Hippocampal formation (tissue), 2 donors: ENCODE measurements at regions not wholly inside any gene's neighbourhood (a gene's known extent, or its start where the extent isn't known, plus 50 kb on each side); places are given as distances from the start of the nearest gene placed in this dataset.

Experiments used
- DNase-seq, 2 donors: peaks; one replicate each; lab custom pipeline; 2025; lab: John Stamatoyannopoulos, UW

DNA sequence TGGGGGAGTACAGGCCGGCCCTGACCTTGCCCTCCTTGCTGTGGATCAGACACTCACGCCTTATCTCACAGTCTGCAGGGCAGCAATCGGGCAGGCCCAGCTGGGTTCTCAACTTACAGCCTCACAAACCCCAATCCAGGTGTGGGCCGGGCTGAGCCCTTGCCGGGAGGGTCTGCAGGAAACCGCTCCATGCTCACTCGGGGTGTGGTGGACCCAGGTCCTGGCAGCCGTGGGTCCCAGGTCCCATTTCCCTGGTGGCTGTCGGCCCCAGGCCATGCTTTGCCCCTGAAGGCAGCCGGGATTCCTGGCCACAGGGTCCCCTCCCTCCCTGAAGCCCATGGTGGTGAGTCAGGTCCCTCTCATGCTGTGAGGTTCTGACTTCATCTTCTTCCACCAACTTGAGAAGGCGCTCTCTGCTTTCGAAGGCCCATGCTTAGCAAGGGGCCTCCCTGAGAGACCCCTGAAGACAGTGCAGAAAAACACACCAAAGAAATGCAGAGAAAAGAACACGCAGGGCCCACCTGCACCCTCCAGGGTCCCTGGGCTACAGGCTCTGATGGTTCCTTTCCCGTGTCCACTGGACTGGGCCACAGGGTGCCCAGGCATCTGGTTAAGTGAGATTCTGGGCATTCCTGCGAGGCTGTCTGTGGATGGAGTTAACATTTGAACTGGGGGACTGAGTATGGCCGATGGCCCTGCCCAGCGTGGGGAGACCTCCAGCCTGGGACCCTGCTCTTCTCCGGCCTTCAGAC lies 588.2 kb downstream of the BRD1 start:
- no peak for DNase-seq

DNA sequence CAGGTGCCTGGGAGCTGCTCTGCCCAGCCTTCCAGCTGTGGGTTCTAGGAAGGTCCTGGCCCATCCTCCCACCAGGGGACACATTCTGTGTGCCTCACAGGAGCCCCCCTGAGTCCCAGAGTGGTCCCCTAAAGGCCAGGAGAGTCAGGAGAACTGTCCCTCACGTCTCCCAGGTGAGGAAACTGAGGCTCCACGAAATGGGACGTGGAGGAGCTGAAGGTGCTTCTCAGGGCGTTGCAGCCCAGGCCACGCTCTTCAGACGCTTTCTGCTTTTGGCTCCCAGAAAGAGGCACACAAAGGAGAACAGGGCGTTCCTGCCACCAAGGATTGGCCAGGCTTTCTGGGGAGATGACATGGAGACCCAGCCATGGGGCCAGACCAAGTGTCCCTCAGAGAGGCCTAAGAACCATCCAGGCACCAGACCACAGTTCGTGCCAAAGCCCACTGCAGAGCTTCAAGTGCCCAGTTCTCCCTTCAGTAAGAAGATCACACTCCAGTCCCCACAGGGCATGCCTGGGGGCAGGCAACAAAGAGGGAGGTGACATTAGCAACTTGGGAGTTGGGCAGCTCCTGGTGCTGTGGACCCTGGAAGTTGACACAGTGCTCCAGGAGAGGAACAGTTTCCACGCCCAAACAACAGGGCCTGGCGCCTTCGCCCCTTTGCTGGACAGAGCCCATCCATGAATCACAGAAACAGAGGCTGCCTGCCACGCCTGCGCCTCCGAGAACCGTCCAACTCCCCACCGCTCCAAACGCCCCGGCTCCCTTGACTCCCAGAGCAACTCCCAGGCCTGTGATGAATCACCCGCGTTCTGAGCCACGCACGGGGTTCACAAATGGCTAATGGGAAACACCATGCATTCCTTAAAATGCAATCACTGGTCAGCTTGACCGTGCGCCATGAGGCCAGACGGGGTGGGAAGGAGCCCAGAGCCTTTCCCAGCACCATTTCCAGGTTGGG lies 589.2 kb downstream of the BRD1 start:
- no peak for DNase-seq

DNA sequence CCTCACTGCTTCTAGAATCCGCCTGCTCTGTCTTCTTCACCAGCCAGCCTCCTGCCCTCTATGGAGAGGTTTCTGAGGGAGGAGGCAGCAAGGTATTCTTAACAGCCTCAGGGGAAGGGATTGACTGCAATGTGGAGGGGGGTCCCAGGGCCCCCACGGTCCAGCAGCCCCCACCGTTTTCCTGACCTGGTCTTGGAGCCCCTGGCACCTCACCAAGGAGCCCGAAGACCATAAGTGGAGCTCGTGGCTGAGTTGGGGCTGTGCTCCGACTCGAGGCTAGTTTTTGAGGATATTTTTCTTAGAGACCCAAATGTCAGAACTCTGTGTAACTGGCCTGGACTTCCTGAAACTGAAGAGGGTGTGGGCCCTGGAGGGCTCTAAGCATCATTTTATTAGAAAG lies 590.0 kb downstream of the BRD1 start:
- no peak for DNase-seq

- DNase-seq = no peak
Measured at GRCh38 chr22:49237279-49237678, 590.4 kb downstream of the BRD1 start.

DNA sequence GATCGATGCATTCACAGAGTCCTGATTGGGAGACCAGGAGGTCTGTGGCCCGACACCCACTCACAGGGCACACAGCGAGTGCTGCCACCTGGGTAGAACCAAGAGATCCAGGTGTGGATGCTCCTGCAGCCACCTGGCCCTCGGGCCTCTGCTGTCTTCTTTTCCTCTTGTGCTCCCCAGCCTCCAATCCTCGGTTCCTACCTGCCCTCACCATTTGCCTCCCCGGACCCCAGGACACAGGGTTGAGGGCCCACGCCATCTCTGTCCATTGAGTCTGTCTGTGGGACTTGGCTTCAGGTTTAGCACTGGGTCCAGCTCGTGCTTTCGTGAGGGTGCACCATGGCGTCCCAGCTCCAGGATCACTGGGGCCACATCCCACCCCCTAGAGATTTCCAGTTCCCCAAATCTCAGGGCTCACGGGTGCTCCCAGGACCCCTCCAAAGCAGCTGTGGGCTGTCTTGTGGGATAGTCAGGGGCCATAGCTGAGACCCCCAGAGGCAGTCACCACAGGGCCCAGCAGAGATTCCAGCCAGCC lies 591.1 kb downstream of the BRD1 start:
- DNase-seq = no peak

GRCh38 chr22:49235463-49236300 lies 592.0 kb downstream of the BRD1 start:
- no peak for DNase-seq

- DNase-seq = no peak
Measured at GRCh38 chr22:49234459-49234858, 593.2 kb downstream of the BRD1 start.

DNA sequence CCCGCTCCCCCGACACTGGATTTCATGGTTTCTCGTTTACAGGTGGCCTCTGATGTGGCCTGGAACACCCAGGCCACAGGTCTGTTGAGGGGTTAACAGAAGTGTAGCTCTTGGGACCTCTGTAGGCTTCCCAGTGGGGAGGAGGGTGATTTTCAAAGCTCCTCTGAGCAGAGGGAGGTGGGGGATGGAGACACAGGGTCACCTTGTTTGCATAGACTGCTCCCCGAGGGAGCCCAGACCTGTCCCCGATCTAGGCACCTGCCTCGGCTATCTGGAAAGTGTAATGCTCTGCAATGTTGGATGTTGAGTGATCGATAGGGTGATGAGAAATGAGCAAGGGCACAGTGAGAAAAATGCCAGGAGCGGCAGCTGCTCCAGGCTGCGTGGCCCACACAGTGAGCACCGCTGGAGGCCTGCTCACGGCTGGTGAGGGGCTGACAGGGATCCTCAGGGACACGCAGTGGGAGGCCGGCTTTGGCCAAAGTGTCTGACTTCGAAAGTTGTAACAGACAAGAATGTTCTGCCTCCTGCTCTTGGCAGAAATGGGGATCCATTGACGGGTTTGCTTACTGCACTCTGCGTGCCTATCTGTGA lies 594.1 kb downstream of the BRD1 start:
- no peak for DNase-seq

- no peak for DNase-seq
Measured at GRCh38 chr22:49232319-49233067, 595.2 kb downstream of the BRD1 start.

DNA sequence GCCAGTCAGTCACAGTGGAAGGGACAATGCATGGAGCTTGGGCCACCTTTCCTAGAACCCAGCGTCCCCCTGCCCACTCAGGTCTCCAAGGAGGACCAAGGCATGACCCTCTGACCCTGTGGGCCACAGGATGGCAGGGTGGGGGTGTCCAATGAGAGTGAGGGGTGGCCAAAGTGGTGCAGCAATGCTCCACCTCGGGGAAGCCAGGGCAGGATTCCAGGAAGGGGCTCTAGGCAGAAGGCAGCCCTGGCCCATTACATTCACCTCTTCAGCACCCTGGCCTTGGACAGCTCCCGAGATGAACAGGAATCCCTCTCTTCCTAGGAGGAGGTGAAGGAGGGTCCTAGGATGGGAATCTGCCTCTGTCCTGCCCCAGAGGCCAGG lies 597.5 kb downstream of the BRD1 start:
- no peak for DNase-seq

DNA sequence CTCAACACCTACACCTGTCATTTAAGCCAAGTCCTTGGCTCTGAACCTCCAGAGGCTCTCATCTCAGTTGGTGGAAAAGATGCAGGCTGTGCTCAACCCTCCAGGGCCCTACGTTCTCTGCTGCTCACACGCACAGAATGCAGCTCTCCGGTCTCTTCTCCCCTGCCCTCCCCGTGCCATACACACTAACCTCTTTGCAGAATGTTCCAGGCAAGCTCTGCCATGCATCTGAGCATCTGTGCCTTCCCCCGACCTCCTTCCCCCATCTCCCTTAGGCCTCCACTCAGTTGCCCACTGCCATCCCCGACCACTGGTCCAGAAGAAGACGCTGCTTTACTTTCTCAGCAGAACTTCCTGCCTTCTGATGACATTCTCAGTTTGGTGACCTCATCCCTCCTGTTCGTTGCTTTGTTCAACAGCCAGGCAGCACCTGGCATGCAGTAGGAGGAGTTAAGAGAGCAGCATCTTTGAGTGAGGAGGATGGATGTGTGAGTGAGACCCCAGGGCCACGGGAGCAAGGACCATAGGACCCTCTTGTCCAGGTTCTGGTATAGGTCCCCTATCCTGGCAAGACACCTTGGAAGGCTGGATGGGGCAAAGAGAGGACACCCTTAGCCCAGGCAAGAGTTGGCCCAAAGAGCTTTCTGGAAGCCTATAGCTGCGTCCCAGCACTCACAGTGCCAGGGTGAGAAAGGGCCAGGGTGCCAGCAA lies 598.0 kb downstream of the BRD1 start:
- DNase-seq = no peak

- DNase-seq = no peak
Measured at GRCh38 chr22:49228431-49229037, 599.1 kb downstream of the BRD1 start.

DNA sequence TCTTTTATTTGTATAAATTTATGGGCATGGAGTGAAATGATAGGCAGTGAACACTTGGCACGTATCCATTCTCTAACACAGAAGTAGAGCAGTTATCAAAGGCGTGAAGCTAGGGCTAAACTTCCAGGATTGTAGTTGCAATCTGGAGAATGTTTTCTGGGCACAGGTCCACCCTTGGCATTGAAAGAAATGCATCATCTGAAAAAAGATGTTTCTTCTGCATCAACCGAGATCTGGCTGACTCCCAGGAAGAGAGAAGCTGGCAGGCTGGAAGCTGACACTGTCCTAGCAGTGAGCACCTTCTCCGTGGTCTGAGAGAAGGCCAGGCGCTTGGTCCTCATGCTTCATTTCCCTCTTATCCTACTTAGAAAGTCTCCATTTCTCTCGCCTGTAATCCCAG lies 600.0 kb downstream of the BRD1 start:
- DNase-seq = no peak

DNA sequence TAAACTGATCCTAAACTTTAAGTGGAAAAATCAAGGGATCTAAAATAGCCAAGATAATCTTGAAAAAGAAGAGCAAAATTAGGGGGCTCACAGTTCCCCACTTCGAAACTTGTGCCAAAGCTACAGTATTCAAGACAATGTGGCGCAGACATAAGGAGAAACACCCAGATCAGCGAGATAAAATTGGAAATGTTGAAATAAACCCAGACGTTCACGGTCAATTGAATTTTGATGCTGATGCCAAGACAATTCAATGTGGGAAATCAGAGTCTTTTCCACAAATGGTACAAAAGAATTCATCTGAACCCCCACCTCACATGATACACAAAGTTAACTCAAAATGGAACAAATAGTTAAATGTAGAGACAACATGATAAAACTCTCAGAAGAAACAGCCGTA lies 601.6 kb downstream of the BRD1 start:
- DNase-seq = no peak

DNA sequence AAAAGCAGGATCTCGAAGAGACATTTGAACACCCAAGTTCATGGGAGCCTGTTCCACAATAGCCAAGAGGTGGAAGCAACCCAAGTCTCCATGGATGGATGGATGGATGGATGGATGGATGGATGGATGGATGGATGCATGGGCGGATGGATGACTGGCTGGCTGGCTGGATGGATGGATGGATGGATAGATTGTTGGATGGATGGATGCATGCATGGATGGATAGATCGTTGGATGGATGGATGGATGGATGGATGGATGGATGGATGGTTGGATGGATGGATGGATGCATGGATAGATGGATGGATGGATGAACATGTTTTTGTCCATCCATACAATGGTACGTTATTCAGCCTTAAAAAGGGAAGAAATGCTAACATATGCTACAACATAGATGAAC lies 603.4 kb downstream of the BRD1 start:
- no peak for DNase-seq

GRCh38 chr22:49218142-49218541 lies 609.5 kb downstream of the BRD1 start:
- DNase-seq = no peak

DNA sequence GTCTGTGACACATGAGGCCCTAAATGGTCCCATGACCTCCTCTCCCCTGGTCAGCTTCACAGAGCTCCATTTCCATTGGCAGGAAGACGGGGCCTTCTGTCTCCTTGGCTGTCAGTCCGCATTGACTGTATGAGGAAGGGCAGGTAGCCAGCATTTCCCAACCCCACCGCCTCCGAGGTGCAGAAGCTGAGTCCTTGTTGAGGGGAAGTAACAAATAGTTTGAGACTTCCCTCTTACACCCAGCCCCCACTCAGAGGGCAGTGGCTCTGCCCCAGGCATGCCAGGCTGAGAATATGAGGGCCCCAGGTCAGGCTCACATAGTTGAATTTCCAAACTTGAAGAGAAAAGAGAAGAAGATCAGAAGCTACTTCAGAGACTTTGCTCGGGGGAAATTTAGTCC lies 611.1 kb downstream of the BRD1 start:
- DNase-seq = no peak

DNA sequence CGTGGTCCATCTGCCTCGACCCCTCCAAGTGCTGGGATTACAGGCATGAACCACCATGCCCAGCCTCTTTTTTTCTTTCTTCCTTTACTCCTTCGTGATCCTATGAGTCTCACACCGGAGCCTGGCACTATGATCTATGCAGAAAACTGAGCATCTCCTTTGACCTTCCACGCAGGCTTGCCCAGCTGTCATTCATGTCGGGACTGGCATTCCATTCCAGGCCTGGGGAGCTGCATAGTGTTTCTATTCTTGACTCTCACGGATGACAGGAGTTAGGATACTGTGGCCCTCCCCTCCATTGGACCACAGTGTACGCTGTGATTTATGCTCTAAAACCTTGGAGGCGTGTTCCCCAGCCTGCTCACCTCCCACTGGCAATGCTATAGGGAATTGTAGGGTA lies 611.8 kb downstream of the BRD1 start:
- no peak for DNase-seq

DNA sequence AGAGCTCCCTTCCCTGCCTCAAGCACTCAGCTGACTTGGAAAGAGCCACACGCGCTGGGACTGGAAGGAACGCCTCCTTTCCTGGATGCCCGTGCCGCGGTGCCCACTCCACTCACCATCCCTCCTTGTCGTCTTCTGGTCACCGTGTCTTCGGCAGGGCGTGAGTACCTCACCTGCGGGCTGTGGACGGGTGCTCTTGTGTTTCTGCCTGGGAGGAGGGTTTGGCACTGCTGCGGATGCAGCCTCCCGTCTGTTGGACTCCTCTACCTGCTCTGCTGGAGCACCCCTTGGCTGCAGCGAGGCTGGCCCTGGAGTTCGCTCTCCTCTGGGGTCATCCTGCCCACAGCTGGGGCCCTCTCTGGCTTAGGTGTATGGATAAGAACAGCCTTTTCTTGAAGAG lies 612.7 kb downstream of the BRD1 start:
- DNase-seq = no peak
